HS-27A (cell line): ENCODE measurements at regions not wholly inside any gene's neighbourhood (a gene's known extent, or its start where the extent isn't known, plus 50 kb on each side); places are given as distances from the start of the nearest gene placed in this dataset.

Source experiments
- DNase-seq: peaks from one replicate; pipeline ENCODE4 v3.0.0-alpha.2; 2012; ENCODE audit warnings: low read depth, missing footprints

GRCh38 chr5:68379275-68380036, 163.9 kb downstream of the PIK3R1 start:
- no peak for DNase-seq

GRCh38 chr5:68380078-68380477, 164.5 kb downstream of the PIK3R1 start:
- no peak for DNase-seq

GRCh38 chr5:68381060-68381459, 165.5 kb downstream of the PIK3R1 start:
- DNase-seq: no peak

- DNase-seq: no peak
Measured at GRCh38 chr5:68381909-68382308, 166.4 kb downstream of the PIK3R1 start.

GRCh38 chr5:68382640-68383039, 167.1 kb downstream of the PIK3R1 start:
- no peak for DNase-seq

GRCh38 chr5:68383888-68384310, 168.3 kb downstream of the PIK3R1 start:
- DNase-seq: no peak

GRCh38 chr5:68384936-68385594, 169.5 kb downstream of the PIK3R1 start:
- no peak for DNase-seq

- DNase-seq: no peak
Measured at GRCh38 chr5:68385936-68386335, 170.4 kb downstream of the PIK3R1 start.

GRCh38 chr5:68387074-68387796, 171.7 kb downstream of the PIK3R1 start:
- DNase-seq: no peak

GRCh38 chr5:68389618-68390017, 174.1 kb downstream of the PIK3R1 start:
- no peak for DNase-seq

GRCh38 chr5:68392617-68393016, 177.1 kb downstream of the PIK3R1 start:
- DNase-seq: no peak

GRCh38 chr5:68395302-68395701, 179.7 kb downstream of the PIK3R1 start:
- DNase-seq: no peak

GRCh38 chr5:68395926-68396511, 180.5 kb downstream of the PIK3R1 start:
- no peak for DNase-seq

- no peak for DNase-seq
Measured at GRCh38 chr5:68396722-68397121, 181.2 kb downstream of the PIK3R1 start.

- no peak for DNase-seq
Measured at GRCh38 chr5:68398146-68398812, 182.7 kb downstream of the PIK3R1 start.

GRCh38 chr5:68403301-68403700, 187.7 kb downstream of the PIK3R1 start:
- peak; percentile 46 for DNase-seq

GRCh38 chr5:68404246-68404645, 188.7 kb downstream of the PIK3R1 start:
- DNase-seq: no peak

- DNase-seq: no peak
Measured at GRCh38 chr5:68405026-68405684, 189.6 kb downstream of the PIK3R1 start.

- DNase-seq: no peak
Measured at GRCh38 chr5:68405784-68406743, 190.5 kb downstream of the PIK3R1 start.

- DNase-seq: no peak
Measured at GRCh38 chr5:68406767-68407241, 191.2 kb downstream of the PIK3R1 start.
